Activated CD4-positive, alpha-beta T cell treated with anti-CD3 and anti-CD28 coated beads, Interleukin-2, amount 50 U/mL, for 24 hours (primary cell): ENCODE measurements at regions not wholly inside any gene's neighbourhood (a gene's known extent, or its start where the extent isn't known, plus 50 kb on each side); places are given as distances from the start of the nearest gene placed in this dataset.

Experiments used
- DNase-seq, 2 donors: peaks; one replicate each; pipeline ENCODE4 v3.0.0-alpha.2; 2020; ENCODE audit warnings: low read depth in 1 of 2, low spot score in 1 of 2

- no peak for DNase-seq
Observed at GRCh38 chr18:4858379-4859127, 338.5 kb downstream of the AKAIN1 start.

- DNase-seq: no peak
Observed at GRCh38 chr18:4854671-4855070, 342.4 kb downstream of the AKAIN1 start.

- DNase-seq: no peak
Observed at GRCh38 chr18:4851301-4851976, 345.6 kb downstream of the AKAIN1 start.

- DNase-seq: no peak
Observed at GRCh38 chr18:4847056-4847455, 350.0 kb downstream of the AKAIN1 start.

- DNase-seq: no peak
Observed at GRCh38 chr18:4844320-4844719, 352.7 kb downstream of the AKAIN1 start.

GRCh38 chr18:4843771-4844170 lies 353.3 kb downstream of the AKAIN1 start:
- DNase-seq: no peak

- no peak for DNase-seq
Observed at GRCh38 chr18:4842751-4843150, 354.3 kb downstream of the AKAIN1 start.

- no peak for DNase-seq
Observed at GRCh38 chr18:4842287-4842686, 354.8 kb downstream of the AKAIN1 start.

- DNase-seq: no peak
Observed at GRCh38 chr18:4839639-4840038, 357.4 kb downstream of the AKAIN1 start.

- no peak for DNase-seq
Observed at GRCh38 chr18:4836141-4836540, 360.9 kb downstream of the AKAIN1 start.

GRCh38 chr18:4831791-4832375 lies 365.2 kb downstream of the AKAIN1 start:
- no peak for DNase-seq

- no peak for DNase-seq
Observed at GRCh38 chr18:4831127-4831526, 365.9 kb downstream of the AKAIN1 start.

- no peak for DNase-seq
Observed at GRCh38 chr18:4823091-4823490, 368.0 kb upstream of the DLGAP1 start.

- DNase-seq: no peak
Observed at GRCh38 chr18:4821801-4822200, 366.7 kb upstream of the DLGAP1 start.

- no peak for DNase-seq
Observed at GRCh38 chr18:4817665-4818064, 362.6 kb upstream of the DLGAP1 start.

- no peak for DNase-seq
Observed at GRCh38 chr18:4813708-4814107, 358.6 kb upstream of the DLGAP1 start.

- DNase-seq: no peak
Observed at GRCh38 chr18:4808891-4809290, 353.8 kb upstream of the DLGAP1 start.

GRCh38 chr18:4807604-4808293 lies 352.6 kb upstream of the DLGAP1 start:
- DNase-seq: no peak

- no peak for DNase-seq
Observed at GRCh38 chr18:4806331-4806730, 351.2 kb upstream of the DLGAP1 start.

GRCh38 chr18:4802296-4802695 lies 347.2 kb upstream of the DLGAP1 start:
- no peak for DNase-seq

- DNase-seq: no peak
Observed at GRCh38 chr18:4801151-4801550, 346.0 kb upstream of the DLGAP1 start.
